Prostate gland (tissue), 2 donors: ENCODE measurements at regions not wholly inside any gene's neighbourhood (a gene's known extent, or its start where the extent isn't known, plus 50 kb on each side); places are given as distances from the start of the nearest gene placed in this dataset.

Source experiments
- DNase-seq: peaks from one replicate; pipeline ENCODE4 v3.0.0-alpha.2; 2019; ENCODE audit warnings: low spot score
- H3K27ac ChIP-seq, 2 donors: fragments of 200-600 bp; sonication (generic); 2 replicates each; pipeline ENCODE4 v1.5.1; 2017 to 2019
- H3K27me3 ChIP-seq: fragments of 200-600 bp; sonication (generic); replicated peaks from 2 replicates; pipeline ENCODE4 v1.5.1; 2019; ENCODE audit not compliant: insufficient read depth
- H3K36me3 ChIP-seq, 2 donors: fragments of 200-600 bp; sonication (generic); 1 replicate in 1 of 2; 2 replicates in 1 of 2; pipeline versions ENCODE4 v1.5.1 to v1.8.1; 2017 to 2019
- H3K4me1 ChIP-seq: fragments of 200-600 bp; sonication (generic); replicated peaks from 2 replicates; pipeline ENCODE4 v1.5.1; 2019
- H3K4me3 ChIP-seq, 2 donors: fragments of 200-600 bp; sonication (generic); 2 replicates each; pipeline ENCODE4 v1.5.1; 2017 to 2019
- H3K9me3 ChIP-seq: fragments of 200-600 bp; sonication (generic); 2 replicates; pipeline ENCODE4 v1.5.1; 2017
- CTCF ChIP-seq, 4 experiments: fragments of 200-600 bp in 2 of 4; fragments of 450-650 bp in 2 of 4; sonication (generic) in 2 of 4; IDR thresholded peaks; 1 replicate in 3 of 4; 2 replicates in 1 of 4; pipeline ENCODE4 v1.5.1; 2016 to 2019; ENCODE audit warnings: antibody characterized with exemption in 4 of 4, mild to moderate bottlenecking in 2 of 4, moderate library complexity in 2 of 4
- POLR2A ChIP-seq: fragments of 450-650 bp; IDR thresholded peaks from one replicate; pipeline ENCODE4 v1.6.1; 2016; ENCODE audit warnings: antibody characterized with exemption, mild to moderate bottlenecking
- POLR2AphosphoS5 ChIP-seq: sonication (generic); formaldehyde crosslinking; IDR thresholded peaks from one replicate; pipeline ENCODE4 v1.6.1; 2017; ENCODE audit warnings: antibody characterized with exemption
- WGBS: methylation state at CpG from one replicate; pipeline ENCODE4 v1.1.5; 2018; 5-methylcytosine and 5-hydroxymethylcytosine counted together
- intact Hi-C: fragments of 100-400 bp; cut with DNase I; formaldehyde crosslinking; loops from one replicate; pipeline ENCODE4 v1.14.2; 2022

GRCh38 chr1:3976821-3977220 is 76.7 kb upstream of the C1orf174 start:
- intact Hi-C loops: no loop called here
- Histone ChIP-seq H3K4me1 (no peaks in the 10 kb centered on the region), H3K27me3 (peaks cover 10% of the 10 kb centered on the region), H3K36me3 (no peaks in the 10 kb centered on the region), H3K4me3 (no peak overlapping the region), H3K27ac (no peak overlapping the region), H3K9me3 (no peaks in the 10 kb centered on the region)
- no peak for TF ChIP-seq CTCF (IDR thresholded peaks at IDR 0.05)
- TF ChIP-seq POLR2AphosphoS5: no peak
- TF ChIP-seq POLR2A: no peak
- no peak for DNase-seq
- WGBS: 92% methylated on average over 23 of the region's 23 CpGs

DNA sequence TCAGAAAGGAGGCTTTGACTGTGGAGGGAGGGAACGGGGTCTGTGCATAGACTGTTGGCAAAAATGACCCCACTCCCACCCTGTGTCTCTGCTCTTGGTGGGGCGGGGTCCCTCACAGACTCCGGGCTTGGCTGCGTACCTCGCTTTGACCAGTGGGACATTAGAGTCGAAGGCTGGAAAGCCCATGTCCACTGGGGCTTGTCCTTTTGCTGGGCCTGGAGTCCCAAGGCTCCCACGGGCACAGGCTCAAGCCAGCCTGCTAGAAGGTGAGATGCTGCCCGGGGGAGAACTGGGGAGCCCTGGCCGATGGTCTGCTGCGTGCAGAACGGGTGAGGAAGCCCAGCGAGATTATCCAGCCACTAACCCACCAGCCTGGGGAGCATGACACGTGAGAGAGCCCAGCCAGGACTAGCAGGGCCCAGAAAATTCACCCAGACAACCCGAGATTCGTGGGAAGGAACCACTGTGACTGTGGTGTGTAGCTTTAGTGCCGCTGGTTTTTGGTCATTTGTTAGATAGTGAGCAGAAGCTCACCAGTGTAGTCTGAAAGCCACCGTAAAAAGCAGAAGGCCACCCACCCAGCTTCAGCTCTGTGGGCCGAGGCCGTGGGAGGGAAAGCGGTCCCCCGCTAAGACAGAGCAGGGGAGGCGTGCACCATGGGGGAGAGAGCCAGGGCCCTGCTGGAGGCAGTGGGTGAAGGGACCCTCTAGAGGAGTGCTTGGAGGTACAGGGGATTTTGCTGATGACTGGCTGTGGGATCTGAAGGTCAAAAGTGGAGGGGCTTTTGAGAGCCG is 78.3 kb upstream of the C1orf174 start:
- Histone ChIP-seq H3K9me3 (no peaks in the 10 kb centered on the region), H3K4me3 (no peak overlapping the region), H3K27me3 (peaks cover 9% of the 10 kb centered on the region), H3K27ac (no peak overlapping the region), H3K4me1 (no peaks in the 10 kb centered on the region), H3K36me3 (no peaks in the 10 kb centered on the region)
- TF ChIP-seq CTCF (IDR thresholded peaks at IDR 0.05) (no peak), POLR2AphosphoS5 (no peak), POLR2A (no peak)
- no peak for DNase-seq
- 76% methylated on average over 22 of the region's 23 CpGs for WGBS
- intact Hi-C loops: no loop called here

DNA sequence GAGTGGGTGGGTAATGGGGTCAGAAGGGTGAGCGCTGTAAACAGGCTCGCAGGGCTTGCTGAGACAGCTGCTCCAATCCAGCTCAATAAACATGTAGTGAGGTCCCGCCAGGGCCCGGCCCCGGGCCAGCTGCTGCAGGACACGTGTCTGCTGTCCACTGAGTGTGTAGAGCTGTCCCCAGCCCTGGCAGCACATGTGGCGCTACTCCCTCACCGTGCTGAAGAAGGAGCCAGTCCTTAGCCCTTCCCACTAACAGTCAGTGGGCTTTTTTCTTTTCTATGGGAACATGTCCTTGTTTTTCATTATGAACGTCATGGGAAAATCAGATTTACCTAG is 78.9 kb upstream of the C1orf174 start:
- peaks cover 6% of the 10 kb centered on the region for H3K27me3 ChIP-seq
- H3K9me3 ChIP-seq: no peaks in the 10 kb centered on the region
- WGBS: 38% methylated on average over 9 of the region's 9 CpGs
- TF ChIP-seq CTCF (IDR thresholded peaks at IDR 0.05) (no peak), POLR2AphosphoS5 (no peak), POLR2A (no peak)
- intact Hi-C loops: no loop called here
- no peak for DNase-seq
- no peak overlapping the region for H3K4me3 ChIP-seq
- no peak overlapping the region for H3K27ac ChIP-seq
- no peaks in the 10 kb centered on the region for H3K4me1 ChIP-seq
- no peaks in the 10 kb centered on the region for H3K36me3 ChIP-seq

DNA sequence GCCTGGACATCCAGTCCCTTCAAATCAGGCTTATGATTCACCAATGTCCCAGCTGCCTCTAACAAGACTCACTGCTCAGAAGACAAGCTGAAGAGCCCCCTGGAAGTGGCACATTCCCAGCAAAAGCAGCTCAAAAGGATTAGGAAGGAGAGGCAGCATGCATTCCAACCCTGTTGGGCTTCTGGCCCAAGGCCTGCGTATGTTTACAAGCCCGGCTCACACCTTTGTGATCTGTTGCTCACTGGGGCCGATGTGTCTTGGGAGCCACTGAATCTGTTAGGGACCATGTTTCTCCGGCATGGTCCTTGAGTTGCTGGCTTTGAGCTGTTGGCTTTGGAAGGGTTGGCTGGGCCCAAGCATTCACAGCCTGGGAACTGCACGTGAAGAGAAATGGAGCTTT is 81.2 kb upstream of the C1orf174 start:
- no peaks in the 10 kb centered on the region for H3K36me3 ChIP-seq
- no peaks in the 10 kb centered on the region for H3K4me1 ChIP-seq
- no peak for TF ChIP-seq POLR2AphosphoS5
- DNase-seq: no peak
- H3K4me3 ChIP-seq: no peak overlapping the region
- WGBS: 63% methylated on average over 5 of the region's 5 CpGs
- H3K27ac ChIP-seq: no peak overlapping the region
- H3K9me3 ChIP-seq: no peaks in the 10 kb centered on the region
- peaks cover 4% of the 10 kb centered on the region for H3K27me3 ChIP-seq
- intact Hi-C loops: no loop called here

DNA sequence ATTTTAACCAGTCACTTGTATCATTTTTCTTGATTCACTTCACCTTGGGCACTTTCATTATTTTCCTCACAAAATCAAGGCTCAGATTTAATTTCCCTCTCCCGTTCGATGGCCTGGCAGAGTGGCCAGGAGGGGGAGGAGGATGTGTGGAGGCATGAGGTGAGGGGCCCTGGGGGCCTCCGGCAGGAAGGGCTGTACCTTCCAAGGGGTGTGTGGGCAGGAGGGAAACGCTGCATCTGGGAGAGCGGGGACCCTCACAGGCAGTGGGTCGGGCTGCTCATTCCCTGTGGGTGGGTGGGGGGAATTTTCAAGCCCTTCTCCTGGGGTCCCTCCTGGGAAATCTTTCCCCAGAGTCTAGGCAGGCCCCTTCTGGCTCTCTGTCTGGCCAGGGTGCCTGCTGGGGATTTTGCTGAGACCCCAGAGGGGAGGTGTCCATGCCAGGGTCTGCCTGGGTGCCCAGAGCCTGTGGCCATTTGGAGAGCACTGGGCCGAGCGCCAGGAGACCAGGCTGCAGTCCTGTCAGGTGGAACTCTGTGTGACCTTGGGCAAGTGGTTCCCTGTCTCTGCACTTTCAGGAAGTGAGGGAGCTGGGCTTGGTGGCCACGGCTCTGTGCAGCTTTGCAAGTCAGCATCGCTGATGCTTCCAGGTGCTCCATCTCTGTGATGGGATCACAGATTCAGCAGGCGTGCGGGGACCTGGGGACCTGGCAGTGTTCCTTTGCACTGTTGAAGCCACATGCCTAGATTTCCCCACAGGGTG is 81.9 kb upstream of the C1orf174 start:
- WGBS: 57% methylated on average over 12 of the region's 12 CpGs
- H3K9me3 ChIP-seq: no peaks in the 10 kb centered on the region
- H3K27me3 ChIP-seq: peaks cover 4% of the 10 kb centered on the region

More for the DNA sequence above, 81.9 kb upstream of the C1orf174 start:
- intact Hi-C loops: no loop called here
- H3K4me1 ChIP-seq: no peaks in the 10 kb centered on the region
- no peak for DNase-seq
- no peak overlapping the region for H3K4me3 ChIP-seq
- H3K36me3 ChIP-seq: no peaks in the 10 kb centered on the region
- no peak overlapping the region for H3K27ac ChIP-seq
- TF ChIP-seq POLR2A: no peak
- TF ChIP-seq CTCF (IDR thresholded peaks at IDR 0.05): no peak
- no peak for TF ChIP-seq POLR2AphosphoS5
